ENCODE measurements at regions not wholly inside any gene's neighbourhood (a gene's known extent, or its start where the extent isn't known, plus 50 kb on each side); places are given as distances from the start of the nearest gene placed in this dataset.

GRCh38 chr5:92419261-92419660 is 1036.1 kb upstream of the ARRDC3 start:
- no peak for TF ChIP-seq CTCF (IDR thresholded peaks at IDR 0.05)
- ATAC-seq (no peak), DNase-seq (no peak)
- intact Hi-C loops (cut with DNase I): no loop called here
- H3K27me3 ChIP-seq (ENCODE audit: low read depth): no peaks in the 10 kb centered on the region
- H3K4me3 ChIP-seq: no peak overlapping the region
- no peaks in the 10 kb centered on the region for H3K4me1 ChIP-seq
- H3K27ac ChIP-seq: no peak overlapping the region
- H3K36me3 ChIP-seq: no peaks in the 10 kb centered on the region
- no peaks in the 10 kb centered on the region for H3K9me3 ChIP-seq

- Histone ChIP-seq H3K9me3 (no peaks in the 10 kb centered on the region), H3K4me3 (no peak overlapping the region), H3K4me1 (no peaks in the 10 kb centered on the region), H3K36me3 (no peaks in the 10 kb centered on the region), H3K27me3 (ENCODE audit: low read depth) (no peaks in the 10 kb centered on the region), H3K27ac (no peak overlapping the region)
- ATAC-seq (no peak), DNase-seq (no peak)
- intact Hi-C loops (cut with DNase I): no loop called here
- TF ChIP-seq CTCF (IDR thresholded peaks at IDR 0.05): no peak
These were observed 1035.2 kb upstream of the ARRDC3 start for GRCh38 chr5:92418341-92418740.

GRCh38 chr5:92409134-92409533 is 1026.0 kb upstream of the ARRDC3 start:
- no peak overlapping the region for H3K27ac ChIP-seq
- no peaks in the 10 kb centered on the region for H3K27me3 ChIP-seq (ENCODE audit: low read depth)
- no peak overlapping the region for H3K4me3 ChIP-seq
- no peaks in the 10 kb centered on the region for H3K4me1 ChIP-seq
- no peak for TF ChIP-seq CTCF (IDR thresholded peaks at IDR 0.05)
- DNase-seq (no peak), ATAC-seq (no peak)
- H3K9me3 ChIP-seq: no peaks in the 10 kb centered on the region
- no peaks in the 10 kb centered on the region for H3K36me3 ChIP-seq
- intact Hi-C loops (cut with DNase I): no loop called here

- DNase-seq: no peak
- Histone ChIP-seq H3K27ac (no peak overlapping the region), H3K4me1 (no peaks in the 10 kb centered on the region), H3K4me3 (no peak overlapping the region), H3K36me3 (no peaks in the 10 kb centered on the region), H3K9me3 (no peaks in the 10 kb centered on the region), H3K27me3 (ENCODE audit: low read depth) (no peaks in the 10 kb centered on the region)
- ATAC-seq: no peak
- no peak for TF ChIP-seq CTCF (IDR thresholded peaks at IDR 0.05)
- intact Hi-C loops (cut with DNase I): no loop called here
These were observed 1020.0 kb upstream of the ARRDC3 start for GRCh38 chr5:92402956-92403702.

- H3K27me3 ChIP-seq (ENCODE audit: low read depth): no peaks in the 10 kb centered on the region
- no peak for DNase-seq
- no peak overlapping the region for H3K4me3 ChIP-seq
- no peak overlapping the region for H3K27ac ChIP-seq
- intact Hi-C loops (cut with DNase I): no loop called here
- TF ChIP-seq CTCF (IDR thresholded peaks at IDR 0.05): no peak
- H3K36me3 ChIP-seq: no peaks in the 10 kb centered on the region
- H3K4me1 ChIP-seq: no peaks in the 10 kb centered on the region
- ATAC-seq: no peak
- no peaks in the 10 kb centered on the region for H3K9me3 ChIP-seq
These were observed 1018.9 kb upstream of the ARRDC3 start for GRCh38 chr5:92402045-92402444.

All from lower lobe of right lung (tissue), 2 donors.